A673 (cell line): ENCODE measurements at regions not wholly inside any gene's neighbourhood (a gene's known extent, or its start where the extent isn't known, plus 50 kb on each side); places are given as distances from the start of the nearest gene placed in this dataset.

Source experiments
- BruUV-seq: library from RNA; stranded (reverse); fragments of 400-500 nt; replicated peaks from 2 replicates; lab custom pipeline; 2021; lab: Mats Ljungman, UMichigan
- CTCF ChIA-PET: fragments of 300-600 bp; sonication (Branson Sonifier 250); formaldehyde crosslinking; loops from one replicate; lab custom pipeline; 2022; ENCODE audit warnings: antibody characterized with exemption; lab: Charles Lee
- POLR2A ChIA-PET: fragments of 300-600 bp; sonication (Branson Sonifier 250); formaldehyde crosslinking; loops from one replicate; lab custom pipeline; 2022; ENCODE audit warnings: antibody characterized with exemption; ENCODE audit not compliant: low non-redundant PET; lab: Charles Lee
- DNase-seq: peaks from one replicate; pipeline ENCODE4 v3.0.0-alpha.2; 2015; ENCODE audit warnings: low spot score
- H3K27ac ChIP-seq: fragments of 200-600 bp; sonication (generic); 2 replicates; pipeline ENCODE4 v1.5.1; 2016; ENCODE audit warnings: mixed run types, low read depth, mild to moderate bottlenecking, mixed read lengths, antibody characterized with exemption, low read length; ENCODE audit not compliant: poor library complexity, severe bottlenecking
- H3K27me3 ChIP-seq: fragments of 200-600 bp; sonication (generic); replicated peaks from 2 replicates; pipeline ENCODE4 v1.6.1; 2017; ENCODE audit warnings: mixed run types, low read depth, mild to moderate bottlenecking, mixed read lengths, antibody characterized with exemption, low read length; ENCODE audit not compliant: insufficient read depth, poor library complexity
- H3K36me3 ChIP-seq: fragments of 200-600 bp; sonication (generic); 2 replicates; pipeline ENCODE4 v1.6.1; 2016; ENCODE audit warnings: mixed run types, mild to moderate bottlenecking, mixed read lengths, antibody characterized with exemption, low read length; ENCODE audit not compliant: insufficient read depth, poor library complexity, severe bottlenecking
- H3K4me1 ChIP-seq: fragments of 200-600 bp; sonication (generic); 2 replicates; pipeline ENCODE4 v1.6.1; 2017; ENCODE audit warnings: mixed run types, mild to moderate bottlenecking, mixed read lengths, antibody characterized with exemption, low read length; ENCODE audit not compliant: insufficient read depth, poor library complexity, severe bottlenecking
- H3K4me3 ChIP-seq: fragments of 200-600 bp; sonication (generic); 2 replicates; pipeline ENCODE4 v1.5.1; 2016; ENCODE audit warnings: low read depth, mixed run types, mild to moderate bottlenecking, mixed read lengths, low read length; ENCODE audit not compliant: poor library complexity, severe bottlenecking
- H3K9me3 ChIP-seq: fragments of 200-600 bp; sonication (generic); 2 replicates; pipeline ENCODE4 v1.6.1; 2016; ENCODE audit warnings: mixed run types, low read depth, mild to moderate bottlenecking, mixed read lengths, antibody characterized with exemption, low read length; ENCODE audit not compliant: poor library complexity, severe bottlenecking
- EZH2 ChIP-seq: fragments of 200-600 bp; sonication (generic); IDR thresholded peaks from 2 replicates; pipeline ENCODE4 v1.6.1; 2017; ENCODE audit warnings: borderline replicate concordance, low read depth, mild to moderate bottlenecking, mixed read lengths, antibody characterized with exemption, low read length; ENCODE audit not compliant: poor library complexity, severe bottlenecking
- intact Hi-C: fragments of 100-400 bp; cut with micrococcal nuclease; formaldehyde crosslinking; loops from one replicate; pipeline ENCODE4 v1.10.0; 2022; ENCODE audit not compliant: unreplicated experiment
- TF ChIP-seq, protein P1 (sequence below): fragments of 300-800, 200-600 bp; sonication (generic); conservative IDR thresholded peaks from 2 replicates; pipeline ENCODE4 v1.5.1; 2017; ENCODE audit warnings: low read depth, mild to moderate bottlenecking, antibody characterized with exemption, low read length, moderate library complexity, mixed read lengths

- Histone ChIP-seq H3K27me3 (no peaks in the 10 kb centered on the region), H3K27ac (no peak overlapping the region), H3K4me1 (no peaks in the 10 kb centered on the region), H3K36me3 (no peaks in the 10 kb centered on the region), H3K9me3 (no peaks in the 10 kb centered on the region), H3K4me3 (no peak overlapping the region)
- no TSS peak for BruUV-seq
- intact Hi-C loops: no loop called here
- TF ChIP-seq, protein P1, sequence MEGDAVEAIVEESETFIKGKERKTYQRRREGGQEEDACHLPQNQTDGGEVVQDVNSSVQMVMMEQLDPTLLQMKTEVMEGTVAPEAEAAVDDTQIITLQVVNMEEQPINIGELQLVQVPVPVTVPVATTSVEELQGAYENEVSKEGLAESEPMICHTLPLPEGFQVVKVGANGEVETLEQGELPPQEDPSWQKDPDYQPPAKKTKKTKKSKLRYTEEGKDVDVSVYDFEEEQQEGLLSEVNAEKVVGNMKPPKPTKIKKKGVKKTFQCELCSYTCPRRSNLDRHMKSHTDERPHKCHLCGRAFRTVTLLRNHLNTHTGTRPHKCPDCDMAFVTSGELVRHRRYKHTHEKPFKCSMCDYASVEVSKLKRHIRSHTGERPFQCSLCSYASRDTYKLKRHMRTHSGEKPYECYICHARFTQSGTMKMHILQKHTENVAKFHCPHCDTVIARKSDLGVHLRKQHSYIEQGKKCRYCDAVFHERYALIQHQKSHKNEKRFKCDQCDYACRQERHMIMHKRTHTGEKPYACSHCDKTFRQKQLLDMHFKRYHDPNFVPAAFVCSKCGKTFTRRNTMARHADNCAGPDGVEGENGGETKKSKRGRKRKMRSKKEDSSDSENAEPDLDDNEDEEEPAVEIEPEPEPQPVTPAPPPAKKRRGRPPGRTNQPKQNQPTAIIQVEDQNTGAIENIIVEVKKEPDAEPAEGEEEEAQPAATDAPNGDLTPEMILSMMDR: peak; percentile 73
- no peak for TF ChIP-seq EZH2
- DNase-seq: peak; percentile 49
- ChIA-PET CTCF (interaction anchor here (0.6 kb wide), 1 partner anchor 148 kb away, joined by 7 read pairs; no protein-coding TSS in a partner anchor), POLR2A (no interaction called here)
Observed at GRCh38 chr5:57338068-57338867, 144.3 kb downstream of the ACTBL2 start.

DNA sequence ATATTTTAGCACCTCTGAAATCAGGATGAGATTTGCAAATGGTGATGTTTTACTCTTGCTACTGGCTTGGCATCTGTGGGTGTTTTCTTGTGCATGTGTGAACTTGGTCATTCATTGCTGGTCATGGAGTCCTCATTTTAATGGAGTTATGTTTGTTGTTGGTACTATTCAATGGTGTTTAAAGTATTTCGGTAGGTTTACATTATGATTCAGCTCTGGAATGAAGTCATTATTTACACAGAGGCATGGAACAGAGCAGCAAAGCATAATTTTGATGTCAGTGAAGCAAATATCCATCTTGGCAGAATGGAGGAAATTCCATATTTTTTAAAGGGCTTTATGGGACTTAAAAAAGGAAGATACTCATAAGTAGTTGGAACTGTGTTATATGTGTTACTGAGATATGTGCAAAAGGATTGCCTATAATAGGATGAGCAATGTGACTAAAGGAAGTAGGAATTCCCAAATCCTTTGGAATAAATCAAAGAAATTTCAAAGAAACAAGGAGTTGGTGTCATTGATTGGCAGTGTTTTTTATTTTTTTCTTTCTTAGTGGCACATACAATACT is 147.4 kb downstream of the ACTBL2 start:
- Histone ChIP-seq H3K36me3 (no peaks in the 10 kb centered on the region), H3K4me3 (no peak overlapping the region), H3K27ac (no peak overlapping the region), H3K27me3 (no peaks in the 10 kb centered on the region), H3K9me3 (no peaks in the 10 kb centered on the region), H3K4me1 (no peaks in the 10 kb centered on the region)
- BruUV-seq: no TSS peak
- TF ChIP-seq, protein P1: no peak
- no peak for TF ChIP-seq EZH2
- no peak for DNase-seq
- POLR2A ChIA-PET: no interaction called here
- intact Hi-C loops: no loop called here
- CTCF ChIA-PET: no interaction called here

DNA sequence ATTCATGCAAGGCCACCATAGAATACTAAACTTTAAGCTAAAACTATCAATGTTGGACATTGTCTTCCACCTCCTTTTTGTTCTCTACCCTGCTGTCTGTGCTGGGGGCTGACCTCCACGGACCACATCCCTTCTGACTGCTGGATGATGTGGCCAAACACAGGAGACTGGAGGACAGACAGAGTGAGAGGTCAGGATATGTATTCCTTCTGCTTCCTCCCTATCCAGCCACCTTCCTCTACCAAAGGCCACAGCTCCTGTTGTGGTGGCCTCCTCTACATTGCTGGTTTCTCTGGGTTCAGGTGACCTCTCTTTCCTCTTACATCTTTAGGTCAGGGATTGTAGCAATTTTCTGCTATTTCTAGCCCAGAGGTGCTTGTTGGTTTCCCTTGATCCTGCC is 148.1 kb downstream of the ACTBL2 start:
- Histone ChIP-seq H3K27ac (no peak overlapping the region), H3K4me1 (no peaks in the 10 kb centered on the region), H3K9me3 (no peaks in the 10 kb centered on the region), H3K36me3 (no peaks in the 10 kb centered on the region), H3K27me3 (no peaks in the 10 kb centered on the region), H3K4me3 (no peak overlapping the region)
- intact Hi-C loops: no loop called here
- no TSS peak for BruUV-seq
- no peak for TF ChIP-seq EZH2
- TF ChIP-seq, protein P1: no peak
- POLR2A ChIA-PET: no interaction called here
- CTCF ChIA-PET: no interaction called here
- no peak for DNase-seq
